ENCODE measurements at regions not wholly inside any gene's neighbourhood (a gene's known extent, or its start where the extent isn't known, plus 50 kb on each side); places are given as distances from the start of the nearest gene placed in this dataset.

DNA sequence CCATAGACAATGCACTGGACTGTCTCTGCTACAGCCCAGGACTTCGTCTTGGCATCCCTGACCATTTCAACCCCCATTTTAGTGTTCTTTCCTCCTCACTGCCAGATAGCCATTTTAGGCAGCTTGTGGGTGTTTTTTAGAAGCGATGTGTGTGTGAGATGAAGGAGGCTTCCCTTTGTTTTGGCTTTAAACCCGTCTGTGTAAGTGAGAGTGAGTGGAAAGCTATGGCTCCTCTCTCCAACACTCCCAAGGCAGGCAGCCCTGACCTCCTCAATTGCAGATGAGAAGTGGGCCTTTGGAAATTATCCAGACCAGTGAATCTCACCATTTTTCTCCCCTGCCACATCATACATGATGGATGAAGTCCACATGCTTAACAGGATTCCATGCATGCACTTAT is 70.3 kb upstream of the PGBD5 start (continued):
- no peak for TF ChIP-seq RCOR1 (IDR thresholded peaks at IDR 0.05; ENCODE audit: low read length)
- no peak for TF ChIP-seq NRF1 (IDR thresholded peaks at IDR 0.05; ENCODE audit: low read depth, low read length)
- TF ChIP-seq, protein P1, sequence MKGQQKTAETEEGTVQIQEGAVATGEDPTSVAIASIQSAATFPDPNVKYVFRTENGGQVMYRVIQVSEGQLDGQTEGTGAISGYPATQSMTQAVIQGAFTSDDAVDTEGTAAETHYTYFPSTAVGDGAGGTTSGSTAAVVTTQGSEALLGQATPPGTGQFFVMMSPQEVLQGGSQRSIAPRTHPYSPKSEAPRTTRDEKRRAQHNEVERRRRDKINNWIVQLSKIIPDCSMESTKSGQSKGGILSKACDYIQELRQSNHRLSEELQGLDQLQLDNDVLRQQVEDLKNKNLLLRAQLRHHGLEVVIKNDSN (IDR thresholded peaks at IDR 0.05; ENCODE audit: borderline replicate concordance, low read depth), result no peak
- no peak for TF ChIP-seq GABPA (IDR thresholded peaks at IDR 0.05; ENCODE audit: low read depth)

DNA sequence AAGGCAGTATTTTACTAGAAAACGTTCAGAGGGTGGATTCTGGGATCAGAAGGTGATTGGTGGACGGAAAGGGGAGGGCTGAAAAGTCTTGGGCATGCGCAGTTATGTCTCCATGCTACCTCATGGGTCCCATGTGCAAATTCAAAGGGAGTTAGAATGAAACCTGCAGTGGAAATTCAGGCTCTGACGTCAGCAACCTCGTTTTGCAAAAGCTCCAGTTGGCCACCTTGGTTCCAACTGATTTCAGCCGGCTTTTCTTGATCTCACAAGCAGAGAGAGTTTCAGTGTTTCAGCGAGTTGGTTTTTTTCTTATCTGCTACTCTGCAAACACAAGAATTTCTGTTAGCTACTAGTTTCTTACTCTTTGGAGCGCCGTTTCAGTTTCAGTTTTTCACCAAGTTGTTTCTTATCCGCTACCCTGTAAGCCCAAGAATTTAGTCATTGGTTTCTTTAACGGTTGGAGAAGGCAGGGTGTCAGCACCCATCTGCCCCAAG is 69.8 kb upstream of the PGBD5 start:
- Histone ChIP-seq H3K9ac (no peak overlapping the region), H2AFZ (ENCODE audit: low read depth) (no peak overlapping the region), H3F3A (replicated peaks; ENCODE audit: insufficient read depth) (no peaks in the 10 kb centered on the region), H3K4me2 (no peak overlapping the region), H4K20me1 (ENCODE audit: insufficient read depth) (no peaks in the 10 kb centered on the region), H3K27ac (ENCODE audit: low read depth in 2 of 2, low read length in 1 of 2) (no peak overlapping the region), H3K36me3 (replicated peaks in 1 of 2; ENCODE audit: control insufficient read depth in 1 of 2, insufficient read depth in 2 of 2, low read length in 1 of 2) (no peaks in the 10 kb centered on the region), H3K27me3 (ENCODE audit: insufficient read depth) (no peaks in the 10 kb centered on the region), H3K4me1 (ENCODE audit: control insufficient read depth in 1 of 2, insufficient read depth in 2 of 2, low read depth in 1 of 2, low read length in 1 of 2) (no peaks in the 10 kb centered on the region), H3K9me2 (no peaks in the 10 kb centered on the region), H3K9me3 (no peaks in the 10 kb centered on the region), H3K79me2 (ENCODE audit: insufficient read depth) (no peaks in the 10 kb centered on the region), H3K4me3 (ENCODE audit: low read depth in 2 of 2, low read length in 1 of 2) (no peak overlapping the region)
- TF ChIP-seq MXI1 (IDR thresholded peaks at IDR 0.05; ENCODE audit: low read depth, low read length) (no peak), EP300 (IDR thresholded peaks at IDR 0.05; ENCODE audit: borderline replicate concordance in 1 of 2, low read depth in 1 of 2, low read length in 1 of 2) (no peak), RFX5 (IDR thresholded peaks at IDR 0.05; ENCODE audit: low read length) (no peak), TCF12 (IDR thresholded peaks at IDR 0.05) (no peak), NFIC (IDR thresholded peaks at IDR 0.05; ENCODE audit: borderline replicate concordance) (no peak), MEF2A (IDR thresholded peaks at IDR 0.05; ENCODE audit: borderline replicate concordance, low read depth) (no peak), ELF1 (IDR thresholded peaks at IDR 0.05) (no peak), TAF1 (IDR thresholded peaks at IDR 0.05; ENCODE audit: borderline replicate concordance, low read depth, low read length) (no peak), YY1 (IDR thresholded peaks at IDR 0.05; ENCODE audit: low read depth) (no peak), GABPA (IDR thresholded peaks at IDR 0.05; ENCODE audit: low read depth) (no peak)
- TF ChIP-seq, protein P2, sequence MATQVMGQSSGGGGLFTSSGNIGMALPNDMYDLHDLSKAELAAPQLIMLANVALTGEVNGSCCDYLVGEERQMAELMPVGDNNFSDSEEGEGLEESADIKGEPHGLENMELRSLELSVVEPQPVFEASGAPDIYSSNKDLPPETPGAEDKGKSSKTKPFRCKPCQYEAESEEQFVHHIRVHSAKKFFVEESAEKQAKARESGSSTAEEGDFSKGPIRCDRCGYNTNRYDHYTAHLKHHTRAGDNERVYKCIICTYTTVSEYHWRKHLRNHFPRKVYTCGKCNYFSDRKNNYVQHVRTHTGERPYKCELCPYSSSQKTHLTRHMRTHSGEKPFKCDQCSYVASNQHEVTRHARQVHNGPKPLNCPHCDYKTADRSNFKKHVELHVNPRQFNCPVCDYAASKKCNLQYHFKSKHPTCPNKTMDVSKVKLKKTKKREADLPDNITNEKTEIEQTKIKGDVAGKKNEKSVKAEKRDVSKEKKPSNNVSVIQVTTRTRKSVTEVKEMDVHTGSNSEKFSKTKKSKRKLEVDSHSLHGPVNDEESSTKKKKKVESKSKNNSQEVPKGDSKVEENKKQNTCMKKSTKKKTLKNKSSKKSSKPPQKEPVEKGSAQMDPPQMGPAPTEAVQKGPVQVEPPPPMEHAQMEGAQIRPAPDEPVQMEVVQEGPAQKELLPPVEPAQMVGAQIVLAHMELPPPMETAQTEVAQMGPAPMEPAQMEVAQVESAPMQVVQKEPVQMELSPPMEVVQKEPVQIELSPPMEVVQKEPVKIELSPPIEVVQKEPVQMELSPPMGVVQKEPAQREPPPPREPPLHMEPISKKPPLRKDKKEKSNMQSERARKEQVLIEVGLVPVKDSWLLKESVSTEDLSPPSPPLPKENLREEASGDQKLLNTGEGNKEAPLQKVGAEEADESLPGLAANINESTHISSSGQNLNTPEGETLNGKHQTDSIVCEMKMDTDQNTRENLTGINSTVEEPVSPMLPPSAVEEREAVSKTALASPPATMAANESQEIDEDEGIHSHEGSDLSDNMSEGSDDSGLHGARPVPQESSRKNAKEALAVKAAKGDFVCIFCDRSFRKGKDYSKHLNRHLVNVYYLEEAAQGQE (IDR thresholded peaks at IDR 0.05; ENCODE audit: low read depth, low read length), result no peak
- TF ChIP-seq, protein P1 (IDR thresholded peaks at IDR 0.05; ENCODE audit: borderline replicate concordance, low read depth), result no peak
- TF ChIP-seq, protein P3, sequence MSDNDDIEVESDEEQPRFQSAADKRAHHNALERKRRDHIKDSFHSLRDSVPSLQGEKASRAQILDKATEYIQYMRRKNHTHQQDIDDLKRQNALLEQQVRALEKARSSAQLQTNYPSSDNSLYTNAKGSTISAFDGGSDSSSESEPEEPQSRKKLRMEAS (IDR thresholded peaks at IDR 0.05; ENCODE audit: low read depth), result no peak
- TF ChIP-seq, protein P4, sequence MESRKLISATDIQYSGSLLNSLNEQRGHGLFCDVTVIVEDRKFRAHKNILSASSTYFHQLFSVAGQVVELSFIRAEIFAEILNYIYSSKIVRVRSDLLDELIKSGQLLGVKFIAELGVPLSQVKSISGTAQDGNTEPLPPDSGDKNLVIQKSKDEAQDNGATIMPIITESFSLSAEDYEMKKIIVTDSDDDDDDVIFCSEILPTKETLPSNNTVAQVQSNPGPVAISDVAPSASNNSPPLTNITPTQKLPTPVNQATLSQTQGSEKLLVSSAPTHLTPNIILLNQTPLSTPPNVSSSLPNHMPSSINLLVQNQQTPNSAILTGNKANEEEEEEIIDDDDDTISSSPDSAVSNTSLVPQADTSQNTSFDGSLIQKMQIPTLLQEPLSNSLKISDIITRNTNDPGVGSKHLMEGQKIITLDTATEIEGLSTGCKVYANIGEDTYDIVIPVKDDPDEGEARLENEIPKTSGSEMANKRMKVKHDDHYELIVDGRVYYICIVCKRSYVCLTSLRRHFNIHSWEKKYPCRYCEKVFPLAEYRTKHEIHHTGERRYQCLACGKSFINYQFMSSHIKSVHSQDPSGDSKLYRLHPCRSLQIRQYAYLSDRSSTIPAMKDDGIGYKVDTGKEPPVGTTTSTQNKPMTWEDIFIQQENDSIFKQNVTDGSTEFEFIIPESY (IDR thresholded peaks at IDR 0.05; ENCODE audit: borderline replicate concordance, low read depth), result no peak
- DNase-seq, result no peak
- POLR2A ChIA-PET, result no interaction called here
- 23% methylated on average over 11 of the region's 11 CpGs for WGBS (ENCODE audit: low lambda C conversion rate)
- CTCF ChIA-PET, result no interaction called here
